ENCODE measurements at regions not wholly inside any gene's neighbourhood (a gene's known extent, or its start where the extent isn't known, plus 50 kb on each side); places are given as distances from the start of the nearest gene placed in this dataset.

DNA sequence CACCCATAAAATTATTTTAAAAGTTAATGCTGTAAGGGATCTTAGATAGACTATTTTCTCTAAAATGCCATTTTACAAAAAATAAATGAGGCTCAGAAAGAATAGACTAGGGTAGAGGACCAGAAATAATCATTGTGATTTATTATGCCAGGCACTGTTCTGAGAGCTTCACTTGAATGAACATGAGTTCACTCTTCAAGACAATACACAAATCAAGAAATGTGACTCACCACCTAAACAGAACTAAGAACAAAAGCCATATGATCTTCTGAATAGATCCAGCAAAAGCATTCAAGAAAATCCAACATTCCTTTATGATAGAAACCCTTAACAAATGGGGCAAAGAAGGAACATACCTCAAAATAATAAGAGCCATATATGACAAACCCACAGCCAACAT is 582.0 kb downstream of the PKHD1 start:
- Histone ChIP-seq H3F3A (ENCODE audit: insufficient read depth, low read depth) (no peaks in the 10 kb centered on the region), H3K4me2 (no peak overlapping the region), H3K36me3 (ENCODE audit: low read depth) (no peaks in the 10 kb centered on the region), H3K4me1 (replicated peaks; ENCODE audit: insufficient read depth) (no peaks in the 10 kb centered on the region), H3K9me2 (ENCODE audit: insufficient read depth) (no peaks in the 10 kb centered on the region), H3K27me3 (ENCODE audit: insufficient read depth, low read depth) (no peaks in the 10 kb centered on the region), H3K9me3 (ENCODE audit: insufficient read depth, low read depth) (no peaks in the 10 kb centered on the region), H3K79me2 (ENCODE audit: low read depth) (no peaks in the 10 kb centered on the region), H3K27ac (no peak overlapping the region), H2AFZ (no peak overlapping the region), H3K4me3 (no peak overlapping the region), H4K20me1 (ENCODE audit: insufficient read depth) (no peaks in the 10 kb centered on the region)
- TF ChIP-seq, protein P1, sequence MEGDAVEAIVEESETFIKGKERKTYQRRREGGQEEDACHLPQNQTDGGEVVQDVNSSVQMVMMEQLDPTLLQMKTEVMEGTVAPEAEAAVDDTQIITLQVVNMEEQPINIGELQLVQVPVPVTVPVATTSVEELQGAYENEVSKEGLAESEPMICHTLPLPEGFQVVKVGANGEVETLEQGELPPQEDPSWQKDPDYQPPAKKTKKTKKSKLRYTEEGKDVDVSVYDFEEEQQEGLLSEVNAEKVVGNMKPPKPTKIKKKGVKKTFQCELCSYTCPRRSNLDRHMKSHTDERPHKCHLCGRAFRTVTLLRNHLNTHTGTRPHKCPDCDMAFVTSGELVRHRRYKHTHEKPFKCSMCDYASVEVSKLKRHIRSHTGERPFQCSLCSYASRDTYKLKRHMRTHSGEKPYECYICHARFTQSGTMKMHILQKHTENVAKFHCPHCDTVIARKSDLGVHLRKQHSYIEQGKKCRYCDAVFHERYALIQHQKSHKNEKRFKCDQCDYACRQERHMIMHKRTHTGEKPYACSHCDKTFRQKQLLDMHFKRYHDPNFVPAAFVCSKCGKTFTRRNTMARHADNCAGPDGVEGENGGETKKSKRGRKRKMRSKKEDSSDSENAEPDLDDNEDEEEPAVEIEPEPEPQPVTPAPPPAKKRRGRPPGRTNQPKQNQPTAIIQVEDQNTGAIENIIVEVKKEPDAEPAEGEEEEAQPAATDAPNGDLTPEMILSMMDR (conservative IDR thresholded peaks at IDR 0.05): no peak
- TF ChIP-seq EZH2 (IDR thresholded peaks at IDR 0.05; ENCODE audit: low read depth): no peak
- ChIA-PET POLR2A (ENCODE audit: unreplicated experiment) (no interaction called here), CTCF (no interaction called here)
- no TSS peak for BruUV-seq (replicated peaks)
- intact Hi-C loops (cut with micrococcal nuclease; ENCODE audit: unreplicated experiment): no loop called here
- DNase-seq: no peak

DNA sequence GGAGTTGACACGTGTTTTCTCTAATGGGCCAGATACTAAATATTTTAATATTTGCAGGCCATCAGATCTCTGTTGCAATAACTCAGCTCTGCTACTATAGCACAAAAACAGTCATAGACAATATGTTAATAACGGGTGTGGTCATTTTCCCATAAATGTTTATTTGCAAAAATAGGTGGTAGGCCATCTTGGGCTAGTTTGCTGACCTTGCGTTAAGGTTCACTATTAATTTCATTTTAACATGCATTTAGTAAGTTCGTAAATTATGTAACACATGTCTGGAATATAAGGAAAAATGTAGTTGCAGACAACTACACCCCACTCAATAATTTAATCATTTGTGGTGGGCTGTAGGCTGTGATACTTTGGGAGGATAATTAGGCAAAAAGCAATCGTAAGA is 577.8 kb downstream of the PKHD1 start:
- intact Hi-C loops (cut with micrococcal nuclease; ENCODE audit: unreplicated experiment): no loop called here
- H3K9me3 ChIP-seq (ENCODE audit: insufficient read depth, low read depth): no peaks in the 10 kb centered on the region
- ChIA-PET CTCF (no interaction called here), POLR2A (ENCODE audit: unreplicated experiment) (no interaction called here)
- no peaks in the 10 kb centered on the region for H3K79me2 ChIP-seq (ENCODE audit: low read depth)
- DNase-seq: no peak
- H3K27ac ChIP-seq: no peak overlapping the region
- TF ChIP-seq EZH2 (IDR thresholded peaks at IDR 0.05; ENCODE audit: low read depth): no peak
- TF ChIP-seq, protein P1 (conservative IDR thresholded peaks at IDR 0.05): no peak
- no peak overlapping the region for H3K4me3 ChIP-seq
- H3K4me1 ChIP-seq (replicated peaks; ENCODE audit: insufficient read depth): no peaks in the 10 kb centered on the region
- H3K36me3 ChIP-seq (ENCODE audit: low read depth): no peaks in the 10 kb centered on the region
- no peaks in the 10 kb centered on the region for H3K27me3 ChIP-seq (ENCODE audit: insufficient read depth, low read depth)
- no TSS peak for BruUV-seq (replicated peaks)
- no peaks in the 10 kb centered on the region for H4K20me1 ChIP-seq (ENCODE audit: insufficient read depth)
- no peaks in the 10 kb centered on the region for H3K9me2 ChIP-seq (ENCODE audit: insufficient read depth)
- no peaks in the 10 kb centered on the region for H3F3A ChIP-seq (ENCODE audit: insufficient read depth, low read depth)
- H3K4me2 ChIP-seq: no peak overlapping the region
- no peak overlapping the region for H2AFZ ChIP-seq

DNA sequence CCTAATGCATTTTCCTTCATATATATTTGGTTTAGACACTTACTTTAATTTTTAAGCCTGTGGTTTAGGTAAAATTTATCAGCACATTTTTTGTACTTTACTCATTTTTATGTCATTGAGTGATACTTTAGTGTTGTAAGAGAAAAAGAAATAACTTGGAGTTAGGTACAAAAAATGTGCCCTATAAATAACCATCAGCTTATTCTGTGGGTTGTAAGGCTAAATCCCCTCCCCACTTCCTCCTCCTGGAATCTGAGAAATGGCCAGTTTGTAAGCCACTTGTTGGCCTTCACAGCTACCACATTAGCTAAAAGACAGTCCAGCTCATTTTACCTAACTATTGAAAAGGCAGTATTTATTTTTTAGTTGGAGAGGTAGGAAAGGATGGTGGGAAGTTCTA is 576.3 kb downstream of the PKHD1 start:
- POLR2A ChIA-PET (ENCODE audit: unreplicated experiment): no interaction called here

More for the DNA sequence above, 576.3 kb downstream of the PKHD1 start:
- H3K79me2 ChIP-seq (ENCODE audit: low read depth): no peaks in the 10 kb centered on the region
- no peaks in the 10 kb centered on the region for H3K9me3 ChIP-seq (ENCODE audit: insufficient read depth, low read depth)
- CTCF ChIA-PET: no interaction called here
- no peaks in the 10 kb centered on the region for H3K9me2 ChIP-seq (ENCODE audit: insufficient read depth)
- H3K27ac ChIP-seq: no peak overlapping the region
- no peaks in the 10 kb centered on the region for H3F3A ChIP-seq (ENCODE audit: insufficient read depth, low read depth)
- no peak overlapping the region for H2AFZ ChIP-seq
- TF ChIP-seq, protein P1 (conservative IDR thresholded peaks at IDR 0.05): no peak
- TF ChIP-seq EZH2 (IDR thresholded peaks at IDR 0.05; ENCODE audit: low read depth): no peak
- H3K4me2 ChIP-seq: no peak overlapping the region
- intact Hi-C loops (cut with micrococcal nuclease; ENCODE audit: unreplicated experiment): no loop called here
- no peaks in the 10 kb centered on the region for H3K27me3 ChIP-seq (ENCODE audit: insufficient read depth, low read depth)
- DNase-seq: no peak
- no peaks in the 10 kb centered on the region for H3K36me3 ChIP-seq (ENCODE audit: low read depth)
- H3K4me1 ChIP-seq (replicated peaks; ENCODE audit: insufficient read depth): no peaks in the 10 kb centered on the region
- no TSS peak for BruUV-seq (replicated peaks)
- no peak overlapping the region for H3K4me3 ChIP-seq
- no peaks in the 10 kb centered on the region for H4K20me1 ChIP-seq (ENCODE audit: insufficient read depth)
